Osteoblast (primary cell): ENCODE measurements at regions not wholly inside any gene's neighbourhood (a gene's known extent, or its start where the extent isn't known, plus 50 kb on each side); places are given as distances from the start of the nearest gene placed in this dataset.
"Not testable (repeated sequence)": the region's sequence is repeated elsewhere in the genome, so short reads cannot be mapped to it uniquely, and the experiment has no call there.

Experiments used
- DNase-seq: peaks from one replicate; pipeline ENCODE4 v3.0.0; 2011; ENCODE audit warnings: low spot score, mixed read lengths; ENCODE audit not compliant: insufficient read length; ENCODE audit errors: missing footprints
- H2AFZ ChIP-seq: 2 replicates; pipeline ENCODE4 v1.6.0; 2011; ENCODE audit warnings: mild to moderate bottlenecking, low read length
- H3K27ac ChIP-seq: 2 replicates; pipeline ENCODE4 v1.5.1; 2011; ENCODE audit warnings: mild to moderate bottlenecking, low read depth, low read length, moderate library complexity
- H3K27me3 ChIP-seq: 2 replicates; pipeline ENCODE4 v1.6.0; 2012; ENCODE audit warnings: mild to moderate bottlenecking, control low read depth, inconsistent platforms, low read length, moderate library complexity; ENCODE audit not compliant: insufficient read depth
- H3K36me3 ChIP-seq: 2 replicates; pipeline ENCODE4 v1.5.1; 2011; ENCODE audit warnings: mild to moderate bottlenecking, low read length, control low read depth, moderate library complexity; ENCODE audit not compliant: insufficient read depth
- H3K4me1 ChIP-seq: 2 replicates; pipeline ENCODE4 v1.5.1; 2011; ENCODE audit warnings: mild to moderate bottlenecking, low read length, control low read depth, moderate library complexity; ENCODE audit not compliant: insufficient read depth
- H3K4me2 ChIP-seq: 2 replicates; pipeline ENCODE4 v1.6.0; 2011; ENCODE audit warnings: mild to moderate bottlenecking, low read length; ENCODE audit not compliant: insufficient read depth
- H3K4me3 ChIP-seq: fragments of 200-600 bp; sonication (generic); 3 replicates; pipeline ENCODE4 v1.5.1; 2012; ENCODE audit warnings: mild to moderate bottlenecking, low read length, inconsistent platforms; ENCODE audit not compliant: insufficient read depth
- H3K79me2 ChIP-seq: 2 replicates; pipeline ENCODE4 v1.6.0; 2012; ENCODE audit warnings: mild to moderate bottlenecking, low read length, control low read depth, inconsistent platforms; ENCODE audit not compliant: insufficient read depth
- H3K9me3 ChIP-seq: 2 replicates; pipeline ENCODE4 v1.5.1; 2011; ENCODE audit warnings: low read depth, low read length, control low read depth
- H4K20me1 ChIP-seq: 2 replicates; pipeline ENCODE4 v1.6.0; 2012; ENCODE audit warnings: mild to moderate bottlenecking, low read length, control low read depth; ENCODE audit not compliant: insufficient read depth
- CTCF ChIP-seq: IDR thresholded peaks from 2 replicates; pipeline ENCODE4 v1.5.1; 2011; ENCODE audit warnings: mild to moderate bottlenecking, low read depth, low read length, moderate library complexity; ENCODE audit errors: extremely low read depth

GRCh38 chr15:31609906-31610305, 283.3 kb downstream of the KLF13 start:
- no peak overlapping the region for H3K27ac ChIP-seq
- H3K27me3 ChIP-seq, result no peaks in the 10 kb centered on the region
- no peaks in the 10 kb centered on the region for H3K9me3 ChIP-seq
- H3K4me2 ChIP-seq, result no peak overlapping the region
- no peak overlapping the region for H3K4me3 ChIP-seq
- no peaks in the 10 kb centered on the region for H3K36me3 ChIP-seq
- no peak overlapping the region for H2AFZ ChIP-seq
- DNase-seq, result no peak
- TF ChIP-seq CTCF, result no peak
- H3K4me1 ChIP-seq, result peaks cover 22% of the 10 kb centered on the region
- H4K20me1 ChIP-seq, result no peaks in the 10 kb centered on the region
- no peaks in the 10 kb centered on the region for H3K79me2 ChIP-seq

DNA sequence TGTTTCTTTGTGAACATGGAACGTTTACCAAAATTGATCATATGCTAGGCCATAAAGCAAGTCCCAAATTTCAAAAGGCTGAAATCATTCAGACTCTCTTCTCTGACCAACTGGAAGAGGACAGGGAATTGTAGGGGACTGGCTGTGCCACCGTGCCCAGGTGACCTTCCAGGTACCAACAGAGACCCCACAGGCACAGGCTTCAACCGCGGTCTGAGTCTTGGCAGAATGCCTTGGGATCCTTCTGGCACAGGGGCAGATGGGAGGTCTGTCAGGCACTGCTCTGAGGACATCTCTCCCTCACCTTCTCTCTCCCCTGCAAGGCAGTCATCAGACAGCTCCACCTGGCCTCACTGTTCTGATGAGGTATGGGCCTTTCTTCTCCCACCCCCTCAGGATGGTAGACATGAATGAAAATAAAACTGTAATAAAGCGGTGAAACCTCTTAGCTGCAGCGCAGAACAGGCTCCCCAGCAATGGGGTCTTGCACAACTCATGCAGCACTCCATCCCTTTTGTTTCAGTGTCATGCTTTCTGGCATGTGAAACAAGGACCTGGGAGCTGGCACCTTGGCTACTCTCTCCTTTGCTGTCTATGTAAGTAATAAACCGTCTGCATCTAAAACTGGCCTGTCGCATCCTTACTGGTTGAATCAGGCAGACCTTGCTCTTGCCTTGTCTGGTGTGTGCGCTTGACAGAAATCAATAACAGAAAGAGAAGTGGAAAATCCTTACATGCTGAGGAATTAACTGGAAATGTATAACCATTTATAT, 289.2 kb downstream of the KLF13 start:
- TF ChIP-seq CTCF, result no peak
- H3K79me2 ChIP-seq, result no peaks in the 10 kb centered on the region
- H3K4me3 ChIP-seq, result no peak overlapping the region
- no peaks in the 10 kb centered on the region for H3K27me3 ChIP-seq
- no peaks in the 10 kb centered on the region for H3K36me3 ChIP-seq
- no peaks in the 10 kb centered on the region for H4K20me1 ChIP-seq
- no peak overlapping the region for H3K4me2 ChIP-seq
- H3K27ac ChIP-seq, result no peak overlapping the region
- no peaks in the 10 kb centered on the region for H3K4me1 ChIP-seq
- DNase-seq, result no peak
- H2AFZ ChIP-seq, result no peak overlapping the region
- H3K9me3 ChIP-seq, result no peaks in the 10 kb centered on the region

GRCh38 chr15:31623297-31623696, 296.7 kb downstream of the KLF13 start:
- not testable (repeated sequence) for H3K4me1 ChIP-seq, H3K9me3 ChIP-seq, H3K27me3 ChIP-seq, H4K20me1 ChIP-seq, H3K79me2 ChIP-seq, H2AFZ ChIP-seq, H3K27ac ChIP-seq, DNase-seq, H3K4me3 ChIP-seq, H3K4me2 ChIP-seq, H3K36me3 ChIP-seq

- not testable (repeated sequence) for H3K27ac ChIP-seq, H3K4me1 ChIP-seq, H3K9me3 ChIP-seq, H3K79me2 ChIP-seq, H3K4me2 ChIP-seq, H3K4me3 ChIP-seq, H3K27me3 ChIP-seq, H4K20me1 ChIP-seq, H2AFZ ChIP-seq, H3K36me3 ChIP-seq
- DNase-seq, result peak; percentile 25
Measured at GRCh38 chr15:31624115-31624514, 297.5 kb downstream of the KLF13 start.

DNA sequence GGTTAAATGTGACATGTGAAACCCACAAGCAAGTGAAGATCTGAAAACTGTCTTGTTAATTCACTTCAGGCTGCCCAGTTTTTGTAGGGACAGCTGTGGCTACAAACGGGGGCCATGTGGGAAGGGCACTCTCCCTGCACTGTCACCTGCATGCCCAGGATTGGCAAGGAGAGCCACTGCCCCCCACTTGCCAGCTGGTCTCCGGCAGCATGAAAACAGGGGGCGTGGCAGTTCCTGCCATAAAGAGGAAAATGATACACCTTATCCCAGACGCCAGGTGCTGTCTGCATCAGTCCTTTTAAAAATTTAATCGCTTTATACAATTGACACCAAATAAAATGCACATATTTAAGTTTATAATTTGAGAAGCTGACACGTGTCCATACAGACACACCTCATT, 309.1 kb downstream of the KLF13 start:
- not testable (repeated sequence) for H2AFZ ChIP-seq, H3K79me2 ChIP-seq, H3K4me1 ChIP-seq, H3K9me3 ChIP-seq, H3K4me3 ChIP-seq, H4K20me1 ChIP-seq, H3K27ac ChIP-seq, H3K4me2 ChIP-seq, H3K27me3 ChIP-seq, DNase-seq, H3K36me3 ChIP-seq

GRCh38 chr15:31636911-31637310, 310.3 kb downstream of the KLF13 start:
- H3K4me3 ChIP-seq, H3K4me2 ChIP-seq, H4K20me1 ChIP-seq, DNase-seq, H3K27me3 ChIP-seq, H3K79me2 ChIP-seq, H3K9me3 ChIP-seq, H3K4me1 ChIP-seq, H2AFZ ChIP-seq, H3K36me3 ChIP-seq, H3K27ac ChIP-seq: not testable (repeated sequence)

GRCh38 chr15:31643955-31644354, 317.3 kb downstream of the KLF13 start:
- not testable (repeated sequence) for H4K20me1 ChIP-seq, H3K4me2 ChIP-seq, H3K79me2 ChIP-seq, H3K27me3 ChIP-seq, H3K27ac ChIP-seq, H3K9me3 ChIP-seq, H2AFZ ChIP-seq, H3K4me3 ChIP-seq, DNase-seq, H3K36me3 ChIP-seq, H3K4me1 ChIP-seq
